NCI-H2029 (cell line): ENCODE measurements at regions not wholly inside any gene's neighbourhood (a gene's known extent, or its start where the extent isn't known, plus 50 kb on each side); places are given as distances from the start of the nearest gene placed in this dataset.

Experiments
- DNase-seq: peaks from one replicate; lab custom pipeline; 2025; lab: John Stamatoyannopoulos, UW

GRCh38 chr14:104370256-104370870, 209.2 kb upstream of the C14orf180 start:
- DNase-seq = no peak

- DNase-seq = no peak
These were observed 208.5 kb upstream of the C14orf180 start for GRCh38 chr14:104371031-104371430.

GRCh38 chr14:104371917-104372316, 207.6 kb upstream of the C14orf180 start:
- no peak for DNase-seq

GRCh38 chr14:104372390-104373054, 207.0 kb upstream of the C14orf180 start:
- no peak for DNase-seq

GRCh38 chr14:104373055-104373854, 206.3 kb upstream of the C14orf180 start:
- DNase-seq = no peak

GRCh38 chr14:104373855-104374717, 205.5 kb upstream of the C14orf180 start:
- DNase-seq = no peak

- DNase-seq = no peak
These were observed 204.9 kb upstream of the C14orf180 start for GRCh38 chr14:104374718-104375080.

- DNase-seq = no peak
These were observed 203.9 kb upstream of the C14orf180 start for GRCh38 chr14:104375551-104376201.

- no peak for DNase-seq
These were observed 203.1 kb upstream of the C14orf180 start for GRCh38 chr14:104376202-104377140.

GRCh38 chr14:104377256-104377655, 202.3 kb upstream of the C14orf180 start:
- DNase-seq = no peak

- no peak for DNase-seq
These were observed 200.9 kb upstream of the C14orf180 start for GRCh38 chr14:104378698-104379113.

- DNase-seq = no peak
These were observed 197.0 kb upstream of the C14orf180 start for GRCh38 chr14:104382361-104383087.

GRCh38 chr14:104383088-104383995, 196.2 kb upstream of the C14orf180 start:
- DNase-seq = no peak

- no peak for DNase-seq
These were observed 195.4 kb upstream of the C14orf180 start for GRCh38 chr14:104383996-104384775.

GRCh38 chr14:104384776-104385071, 194.8 kb upstream of the C14orf180 start:
- no peak for DNase-seq

GRCh38 chr14:104385111-104385510, 194.5 kb upstream of the C14orf180 start:
- no peak for DNase-seq

GRCh38 chr14:104385531-104386101, 193.9 kb upstream of the C14orf180 start:
- DNase-seq = no peak
